Heart left ventricle (tissue), 13 donors: ENCODE measurements at regions not wholly inside any gene's neighbourhood (a gene's known extent, or its start where the extent isn't known, plus 50 kb on each side); places are given as distances from the start of the nearest gene placed in this dataset.

Experiments used
- CTCF ChIP-seq, 12 donors: fragments of 200-600 bp; sonication (generic) in 4 of 12; IDR thresholded peaks; one replicate each; pipeline versions ENCODE4 v1.5.0 to v1.8.0; 2018 to 2022; ENCODE audit warnings: antibody characterized with exemption in 12 of 12, mild to moderate bottlenecking in 5 of 12
- POLR2A ChIP-seq, 2 donors: fragments of 450-650 bp; IDR thresholded peaks; one replicate each; pipeline ENCODE4 v1.6.1; 2017; ENCODE audit warnings: antibody characterized with exemption in 2 of 2, mild to moderate bottlenecking in 2 of 2, moderate library complexity in 2 of 2
- donor health status: ischemic (EF 13 %, LVEDD 7.1; RV severe dilation, severe dysfunction).
- donor health status: DM: no; HTN: yes; CAD: no.
- donor health status: DM: no; HTN: no; CAD: no.
- donor health status: ischemic (EF 25% LVEDD 6.9; RV normal size, moderate dysfunction).
- donor health status: ischemic (EF 25% LVEDD 5.7; RV mildly dilated, moderate dysfunction).
- donor health status: ischemic (EF 35%, LVEDD 5.7; RV mildly dilated, moderate dysfunction).
- donor health status: nonischemic (EF 11% LVEDD 7.7; RV severe dilation, severe dysfunction).
- donor health status: DM: yes; HTN: yes; CAD: no.
- donor health status: PGD.
- donor health status: ischemic (EF 29% LVEDD 5.4; RV normal size, mild dysfunction).
- donor health status: nonischemic (EF 23%, LVEDD 6.1; RV moderate dilation, normal function).

DNA sequence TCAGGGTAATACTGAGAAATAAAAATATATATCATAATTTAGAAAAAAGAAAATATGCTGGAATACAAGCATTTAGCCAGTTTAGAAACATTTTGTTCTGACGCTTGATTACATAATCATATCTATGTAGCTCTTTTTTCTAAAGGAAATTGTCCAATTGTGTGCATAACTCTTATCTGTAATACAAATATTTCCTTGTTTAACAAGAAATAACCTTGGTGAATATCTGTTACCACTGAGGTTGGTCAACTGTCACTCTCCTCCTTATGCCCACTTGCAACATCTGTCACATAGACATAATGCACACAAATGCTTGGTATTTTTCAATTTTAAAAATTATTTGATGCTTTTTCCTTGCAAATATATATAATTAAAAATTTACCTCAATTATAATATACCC is 609.7 kb downstream of the TLL1 start:
- no peak for TF ChIP-seq CTCF (IDR thresholded peaks at IDR 0.05)
- TF ChIP-seq POLR2A (IDR thresholded peaks at IDR 0.05) = no peak
